ENCODE measurements at regions not wholly inside any gene's neighbourhood (a gene's known extent, or its start where the extent isn't known, plus 50 kb on each side); places are given as distances from the start of the nearest gene placed in this dataset.

DNA sequence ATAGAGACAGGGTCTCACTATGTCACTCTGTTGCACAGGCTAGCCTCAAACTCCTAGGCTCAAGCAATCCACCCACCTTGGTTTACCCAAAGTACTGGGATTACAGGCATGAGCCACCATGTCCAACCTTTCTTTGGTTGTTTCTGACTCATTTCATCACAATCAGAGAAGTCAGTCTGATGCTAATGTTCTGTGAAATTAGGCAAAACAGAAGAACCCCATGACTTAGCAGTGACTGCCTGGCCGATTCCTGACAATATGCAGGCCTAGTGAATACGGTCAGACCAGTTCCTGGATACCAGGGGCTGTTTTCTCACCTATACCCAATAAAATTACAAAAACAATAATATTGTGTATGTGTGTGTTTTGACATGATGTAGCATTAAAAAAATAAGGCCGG is 58.8 kb upstream of the BTN3A2 start:
- in situ Hi-C loops (cut with HindIII; ENCODE audit: low pct_unique_long_range_greater_than_20kb, low sequenced_read_pairs) = no loop called here
- no peak for DNase-seq (ENCODE audit: low read depth, low spot score)

DNA sequence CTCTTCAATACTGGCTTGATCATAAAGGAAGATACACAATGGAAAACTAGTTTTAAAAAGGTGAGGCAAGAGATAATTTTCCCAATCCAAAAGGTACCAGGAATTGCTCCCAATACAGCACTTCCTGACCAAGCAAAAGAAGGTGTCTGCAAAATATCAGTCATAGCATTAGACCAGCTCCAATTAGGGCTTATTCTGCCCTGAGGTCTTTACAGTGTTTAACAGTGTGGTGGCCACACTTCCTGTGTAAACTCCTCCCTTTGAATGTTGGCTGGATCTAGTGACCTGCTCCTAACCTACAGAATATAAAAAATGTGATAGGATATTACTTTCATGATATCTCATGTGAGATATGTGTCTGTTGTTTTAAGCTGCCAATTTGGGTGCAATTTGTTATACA is 57.1 kb upstream of the BTN3A2 start:
- no peak for DNase-seq (ENCODE audit: low read depth, low spot score)
- in situ Hi-C loops (cut with HindIII; ENCODE audit: low pct_unique_long_range_greater_than_20kb, low sequenced_read_pairs) = no loop called here

DNA sequence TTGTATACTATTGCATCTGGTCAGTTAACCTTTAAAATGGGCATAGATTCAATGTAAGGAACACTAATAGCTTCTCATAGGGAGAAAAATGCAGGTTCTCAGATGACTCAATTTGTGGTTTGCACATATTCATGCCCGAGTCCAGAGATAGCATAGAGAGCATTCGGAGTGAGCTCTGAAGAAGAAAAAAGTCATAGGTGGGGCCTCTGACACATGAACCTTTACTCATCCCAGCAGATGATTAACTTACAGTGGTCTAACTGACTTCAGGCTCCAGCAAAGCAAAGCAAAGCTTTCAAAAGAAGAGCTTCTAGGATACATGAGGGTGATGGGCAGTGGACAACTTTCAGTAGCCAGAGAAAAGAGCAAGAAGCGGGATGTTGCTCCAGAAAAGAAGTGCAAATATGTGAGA is 55.3 kb upstream of the BTN3A2 start:
- peak; percentile 47 for DNase-seq (ENCODE audit: low read depth, low spot score)
- in situ Hi-C loops (cut with HindIII; ENCODE audit: low pct_unique_long_range_greater_than_20kb, low sequenced_read_pairs) = no loop called here

DNA sequence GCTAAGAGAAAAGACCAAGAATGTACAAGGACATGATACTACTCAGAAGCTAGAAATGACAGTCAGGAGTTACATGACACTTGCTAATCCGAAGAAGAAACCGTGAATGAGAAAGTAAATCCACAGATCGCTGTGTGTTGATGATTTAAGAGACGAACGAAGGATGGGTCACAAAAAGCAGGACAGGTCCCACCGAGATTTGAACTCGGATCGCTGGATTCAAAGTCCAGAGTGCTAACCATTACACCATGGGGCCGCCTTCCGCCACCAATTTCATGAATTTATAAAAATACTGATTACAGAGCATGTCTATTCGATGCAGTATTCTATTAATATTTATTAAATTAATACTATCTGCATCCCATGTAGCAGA is 54.0 kb upstream of the BTN3A2 start:
- DNase-seq (ENCODE audit: low read depth, low spot score) = peak; percentile 84
- in situ Hi-C loops (cut with HindIII; ENCODE audit: low pct_unique_long_range_greater_than_20kb, low sequenced_read_pairs) = no loop called here

DNA sequence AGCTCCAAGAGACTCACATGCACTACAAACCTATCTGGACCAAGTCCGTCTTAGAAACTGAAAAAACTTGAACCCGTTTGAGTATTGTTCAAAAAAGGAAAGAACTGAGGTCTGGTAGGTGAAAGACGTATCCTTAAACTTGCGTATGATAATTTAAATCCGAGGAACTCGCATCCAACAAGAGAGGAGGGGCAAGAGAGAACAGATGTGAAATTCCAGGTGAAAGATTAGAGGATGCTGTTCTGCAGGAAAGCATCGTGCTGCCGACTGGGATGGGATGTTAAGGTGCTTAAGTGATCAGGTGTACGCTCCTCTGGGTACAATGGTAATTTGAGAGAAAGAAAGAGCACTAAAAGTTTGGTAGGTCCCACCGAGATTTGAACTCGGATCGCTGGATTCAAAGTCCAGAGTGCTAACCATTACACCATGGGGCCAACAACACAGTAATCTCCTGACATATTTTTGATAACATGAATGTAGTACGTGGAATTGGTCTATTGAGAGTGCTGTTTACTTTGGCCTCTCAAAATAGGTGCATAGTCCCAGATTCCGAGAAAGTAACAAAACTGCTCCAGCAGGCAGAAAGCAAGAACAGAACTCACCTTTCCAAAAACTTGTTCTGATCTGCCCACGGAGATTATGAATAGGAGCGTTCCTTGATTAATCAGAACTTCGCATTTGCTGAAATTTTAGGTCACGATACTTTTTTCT is 53.5 kb upstream of the BTN3A2 start:
- in situ Hi-C loops (cut with HindIII; ENCODE audit: low pct_unique_long_range_greater_than_20kb, low sequenced_read_pairs) = no loop called here
- DNase-seq (ENCODE audit: low read depth, low spot score) = peak; percentile 93

DNA sequence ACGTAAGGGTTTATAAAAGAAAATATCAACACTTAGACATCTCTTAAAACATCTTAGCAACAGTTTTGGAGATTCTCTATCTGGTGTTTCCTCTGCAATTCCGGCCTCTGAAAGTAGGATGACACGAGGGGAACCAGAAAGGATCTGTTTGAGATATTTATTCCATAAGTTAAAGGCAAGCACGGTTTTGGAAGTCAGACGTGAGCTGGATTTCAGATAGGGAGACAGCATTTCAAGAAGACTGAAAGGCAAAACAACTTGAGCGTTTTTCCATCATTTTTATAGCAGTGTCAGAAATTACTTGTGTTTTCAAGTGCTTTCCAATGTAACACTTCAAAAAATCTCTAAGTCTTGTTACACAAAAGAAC is 52.9 kb upstream of the BTN3A2 start:
- in situ Hi-C loops (cut with HindIII; ENCODE audit: low pct_unique_long_range_greater_than_20kb, low sequenced_read_pairs) = no loop called here
- peak; percentile 41 for DNase-seq (ENCODE audit: low read depth, low spot score)

DNA sequence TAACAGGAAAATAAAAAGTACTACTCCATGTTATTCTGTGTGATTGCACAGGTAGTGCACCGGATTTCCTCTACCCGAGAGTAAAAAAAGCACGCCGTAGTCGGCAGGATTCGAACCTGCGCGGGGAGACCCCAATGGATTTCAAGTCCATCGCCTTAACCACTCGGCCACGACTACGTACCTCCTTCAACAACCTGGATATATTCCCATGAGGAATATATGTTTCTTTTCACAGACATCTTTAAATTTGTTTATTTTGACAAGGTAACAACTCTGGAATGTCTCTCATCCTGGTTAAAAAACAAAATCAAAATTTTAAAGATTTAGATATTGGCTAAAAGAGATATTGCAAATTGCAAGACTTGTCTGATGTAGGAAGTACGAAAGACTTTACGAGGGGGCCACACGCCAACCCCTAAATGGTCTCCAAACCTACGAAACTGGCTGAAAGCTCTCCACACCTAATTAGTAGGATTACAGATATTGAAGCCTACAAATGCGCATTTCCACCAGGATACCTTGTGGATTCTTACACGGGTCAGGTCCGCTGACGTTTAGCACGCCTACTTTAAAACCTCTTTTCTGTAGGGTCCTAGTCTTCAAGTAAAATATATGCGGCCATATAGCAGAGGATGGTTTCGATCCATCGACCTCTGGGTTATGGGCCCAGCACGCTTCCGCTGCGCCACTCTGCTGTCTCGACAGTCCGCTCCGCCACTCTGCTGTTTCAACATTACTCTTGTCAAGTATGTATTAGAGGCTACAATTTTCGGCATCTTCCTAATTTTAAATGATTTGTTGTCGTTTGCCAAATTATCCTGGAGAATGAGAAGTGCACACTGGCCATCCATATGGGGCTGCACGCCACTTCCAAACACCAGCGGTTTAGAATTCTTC is 52.2 kb upstream of the BTN3A2 start:
- in situ Hi-C loops (cut with HindIII; ENCODE audit: low pct_unique_long_range_greater_than_20kb, low sequenced_read_pairs) = no loop called here
- peak; percentile 96 for DNase-seq (ENCODE audit: low read depth, low spot score)

Small RNAs in the stretch of these regions (small RNA-seq; reads per million reads assigned to genes)
- 0 reads per million in 2 experiments for gene AL031777.2
- 0.02 to 6.0 reads per million in 2 experiments for gene HIST1H2AD
- gene HIST1H2APS3 = 0 reads per million in 2 experiments
- 0 reads per million in 2 experiments for gene HIST1H4G
- 0 reads per million in 2 experiments for gene LARP1P1

All from SK-MEL-5 (cell line).